ENCODE measurements at regions not wholly inside any gene's neighbourhood (a gene's known extent, or its start where the extent isn't known, plus 50 kb on each side); places are given as distances from the start of the nearest gene placed in this dataset.
A peak's percentile ranks its signal among the peaks of the same experiment; 100 is the strongest.
"Not testable (repeated sequence)": the region's sequence is repeated elsewhere in the genome, so short reads cannot be mapped to it uniquely, and the experiment has no call there.

GRCh38 chr10:57624856-57625592 is 642.7 kb downstream of the IPMK start:
- no peak for DNase-seq (ENCODE audit: low read depth in 2 of 3, low spot score in 2 of 3)

- DNase-seq (ENCODE audit: low read depth in 2 of 3, low spot score in 2 of 3), result no peak
These were observed 643.6 kb downstream of the IPMK start for GRCh38 chr10:57624066-57624465.

GRCh38 chr10:57621466-57621865 is 646.2 kb downstream of the IPMK start:
- DNase-seq (ENCODE audit: low read depth in 2 of 3, low spot score in 2 of 3), result no peak

- DNase-seq (ENCODE audit: low read depth in 2 of 3, low spot score in 2 of 3), result no peak
These were observed 661.7 kb downstream of the IPMK start for GRCh38 chr10:57605948-57606485.

GRCh38 chr10:57599440-57599839 is 668.3 kb downstream of the IPMK start:
- DNase-seq (ENCODE audit: low read depth in 2 of 3, low spot score in 2 of 3), result no peak

GRCh38 chr10:57593983-57594573 is 673.6 kb downstream of the IPMK start:
- no peak for DNase-seq (ENCODE audit: low read depth in 2 of 3, low spot score in 2 of 3)

- peak in 1 of 3 donors; percentile 10 for DNase-seq (ENCODE audit: low read depth in 2 of 3, low spot score in 2 of 3)
These were observed 687.8 kb downstream of the IPMK start for GRCh38 chr10:57579926-57580325.

GRCh38 chr10:57562211-57562610 is 705.5 kb downstream of the IPMK start:
- DNase-seq (ENCODE audit: low read depth in 2 of 3, low spot score in 2 of 3), result no peak

GRCh38 chr10:57551774-57552173 is 715.9 kb downstream of the IPMK start:
- not testable (repeated sequence) for DNase-seq (ENCODE audit: low read depth in 2 of 3, low spot score in 2 of 3)

- DNase-seq (ENCODE audit: low read depth in 2 of 3, low spot score in 2 of 3), result no peak
These were observed 732.4 kb downstream of the IPMK start for GRCh38 chr10:57535306-57535705.

- no peak for DNase-seq (ENCODE audit: low read depth in 2 of 3, low spot score in 2 of 3)
These were observed 754.1 kb downstream of the IPMK start for GRCh38 chr10:57513637-57514036.

GRCh38 chr10:57507788-57508187 is 759.9 kb downstream of the IPMK start:
- DNase-seq (ENCODE audit: low read depth in 2 of 3, low spot score in 2 of 3), result no peak

GRCh38 chr10:57506414-57507094 is 761.1 kb downstream of the IPMK start:
- no peak for DNase-seq (ENCODE audit: low read depth in 2 of 3, low spot score in 2 of 3)

GRCh38 chr10:57494486-57494885 is 773.2 kb downstream of the IPMK start:
- no peak for DNase-seq (ENCODE audit: low read depth in 2 of 3, low spot score in 2 of 3)

- DNase-seq (ENCODE audit: low read depth in 2 of 3, low spot score in 2 of 3), result no peak
These were observed 785.4 kb downstream of the IPMK start for GRCh38 chr10:57482259-57482658.

- DNase-seq (ENCODE audit: low read depth in 2 of 3, low spot score in 2 of 3), result no peak
These were observed 794.7 kb downstream of the IPMK start for GRCh38 chr10:57472823-57473619.

- DNase-seq (ENCODE audit: low read depth in 2 of 3, low spot score in 2 of 3), result no peak
These were observed 798.7 kb downstream of the IPMK start for GRCh38 chr10:57468894-57469432.

- no peak for DNase-seq (ENCODE audit: low read depth in 2 of 3, low spot score in 2 of 3)
These were observed 802.5 kb downstream of the IPMK start for GRCh38 chr10:57465155-57465554.

- no peak for DNase-seq (ENCODE audit: low read depth in 2 of 3, low spot score in 2 of 3)
These were observed 807.2 kb downstream of the IPMK start for GRCh38 chr10:57460540-57460939.

- DNase-seq (ENCODE audit: low read depth in 2 of 3, low spot score in 2 of 3), result no peak
These were observed 809.7 kb downstream of the IPMK start for GRCh38 chr10:57457972-57458512.

Measured in hematopoietic multipotent progenitor cell (in vitro differentiated cells).